GM19452 (cell line): ENCODE measurements at regions not wholly inside any gene's neighbourhood (a gene's known extent, or its start where the extent isn't known, plus 50 kb on each side); places are given as distances from the start of the nearest gene placed in this dataset.
"Not testable (repeated sequence)": the region's sequence is repeated elsewhere in the genome, so short reads cannot be mapped to it uniquely, and the experiment has no call there.

Source experiments
- ATAC-seq: cut with Tn5 transposase; IDR thresholded peaks from one replicate; pipeline ENCODE4 v1.9.1; 2021; ENCODE audit not compliant: unreplicated experiment

DNA sequence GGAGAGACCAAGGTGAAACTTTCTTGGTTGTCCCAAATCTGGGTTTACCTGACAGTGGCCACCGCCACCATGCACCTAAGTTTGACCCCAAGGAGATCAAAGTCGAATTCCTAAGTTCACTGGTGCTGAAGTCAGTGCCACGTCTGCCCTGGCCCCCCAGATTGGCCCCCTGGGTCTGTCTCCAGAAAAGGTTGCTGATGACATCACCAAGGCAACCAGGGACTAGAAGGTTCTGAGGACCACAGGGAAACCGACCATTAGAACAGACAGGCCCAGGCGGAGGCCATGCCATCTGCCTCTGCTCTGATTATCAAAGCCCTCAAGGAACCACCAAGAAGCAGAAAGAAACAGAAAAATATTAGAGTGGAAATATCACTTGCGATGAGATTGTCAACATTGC is 91.2 kb downstream of the DLL1 start:
- no peak for ATAC-seq

- ATAC-seq = no peak
Observed at GRCh38 chr6:170198298-170198697, 92.6 kb downstream of the DLL1 start.

DNA sequence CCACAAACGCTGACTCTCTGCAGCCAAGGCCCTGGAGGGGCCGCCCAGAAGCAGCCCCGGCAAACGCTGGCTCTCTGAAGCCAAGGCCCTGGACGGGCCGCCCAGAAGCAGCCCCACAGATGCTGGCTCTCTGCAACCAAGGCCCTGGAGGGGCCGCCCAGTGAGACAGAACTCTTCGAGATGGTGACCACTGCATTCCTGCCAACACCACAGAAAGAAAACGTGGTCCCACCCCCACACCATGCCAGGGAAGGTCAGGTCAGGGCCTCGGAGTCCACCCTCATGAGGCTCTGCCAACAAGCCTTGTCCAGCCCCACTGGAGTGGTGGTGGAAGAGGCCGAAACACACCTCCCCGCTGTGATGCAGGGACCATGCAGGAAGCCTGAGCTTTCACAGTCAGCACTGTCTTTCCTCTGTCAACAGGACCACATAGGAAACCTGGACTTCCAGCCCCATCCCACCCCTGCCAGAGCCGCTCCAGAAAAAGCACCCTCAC is 97.5 kb downstream of the DLL1 start:
- no peak for ATAC-seq

DNA sequence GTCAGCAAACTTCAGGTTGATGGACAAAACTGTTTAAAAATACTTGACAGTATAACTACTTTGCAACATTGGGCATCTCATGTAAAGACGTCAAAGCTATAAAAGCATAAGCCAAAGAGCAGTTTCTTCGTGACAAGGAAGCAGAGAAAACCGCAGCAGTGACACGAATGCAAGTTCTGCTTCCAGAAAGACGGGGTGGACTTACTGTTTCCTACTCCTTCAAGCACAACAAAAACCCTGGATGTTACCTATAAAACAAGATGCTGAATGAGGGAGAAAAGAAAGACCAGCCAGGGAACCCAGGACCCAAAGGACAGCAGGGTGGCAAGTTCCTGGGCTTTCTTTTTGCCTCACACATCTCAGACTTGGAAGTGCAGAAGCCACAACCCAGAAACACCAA is 98.0 kb downstream of the DLL1 start:
- ATAC-seq = no peak

GRCh38 chr6:170192101-170192500 is 98.8 kb downstream of the DLL1 start:
- ATAC-seq = not testable (repeated sequence)

DNA sequence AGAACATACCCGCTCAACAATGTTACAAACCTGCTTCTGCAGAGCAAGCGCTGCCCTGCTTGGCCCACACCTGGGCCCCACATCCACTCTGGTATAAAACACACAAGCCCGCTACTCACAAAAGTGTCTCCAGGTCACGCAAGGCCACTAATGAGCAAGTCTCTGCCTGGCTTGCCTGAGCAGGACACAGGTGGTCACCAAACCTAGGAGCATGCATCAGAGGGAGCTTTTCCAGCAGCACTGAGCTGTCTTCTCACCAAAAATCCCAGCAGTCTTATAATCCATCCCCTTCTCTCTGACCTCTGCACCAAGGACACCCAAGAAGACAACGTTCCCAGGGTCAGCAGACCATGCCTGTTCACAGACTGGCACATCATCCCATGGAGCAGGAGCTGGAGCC is 100.8 kb downstream of the DLL1 start:
- no peak for ATAC-seq

GRCh38 chr6:170189236-170189635 is 101.6 kb downstream of the DLL1 start:
- no peak for ATAC-seq

DNA sequence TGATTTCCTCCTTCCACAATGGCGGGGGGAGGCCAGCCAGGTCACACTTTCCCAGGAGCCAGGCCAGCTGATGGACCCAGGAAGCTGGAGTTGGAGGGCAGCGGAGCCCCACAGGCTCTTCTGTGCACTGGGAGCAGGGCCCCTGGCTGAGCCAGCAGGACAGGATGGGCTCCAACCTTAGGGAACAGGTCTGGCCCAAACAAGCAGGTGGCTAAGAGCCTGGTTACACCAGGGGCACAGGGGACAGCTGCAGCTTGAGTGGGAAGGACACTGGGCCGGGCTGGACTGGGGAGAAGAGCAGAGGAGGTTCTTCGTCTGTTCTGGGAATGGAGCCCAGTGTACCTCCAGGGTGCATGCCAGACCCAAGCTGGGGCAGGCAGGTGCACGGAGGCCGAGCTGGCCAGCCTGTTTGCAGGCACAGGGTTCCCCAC is 102.3 kb downstream of the DLL1 start:
- no peak for ATAC-seq

DNA sequence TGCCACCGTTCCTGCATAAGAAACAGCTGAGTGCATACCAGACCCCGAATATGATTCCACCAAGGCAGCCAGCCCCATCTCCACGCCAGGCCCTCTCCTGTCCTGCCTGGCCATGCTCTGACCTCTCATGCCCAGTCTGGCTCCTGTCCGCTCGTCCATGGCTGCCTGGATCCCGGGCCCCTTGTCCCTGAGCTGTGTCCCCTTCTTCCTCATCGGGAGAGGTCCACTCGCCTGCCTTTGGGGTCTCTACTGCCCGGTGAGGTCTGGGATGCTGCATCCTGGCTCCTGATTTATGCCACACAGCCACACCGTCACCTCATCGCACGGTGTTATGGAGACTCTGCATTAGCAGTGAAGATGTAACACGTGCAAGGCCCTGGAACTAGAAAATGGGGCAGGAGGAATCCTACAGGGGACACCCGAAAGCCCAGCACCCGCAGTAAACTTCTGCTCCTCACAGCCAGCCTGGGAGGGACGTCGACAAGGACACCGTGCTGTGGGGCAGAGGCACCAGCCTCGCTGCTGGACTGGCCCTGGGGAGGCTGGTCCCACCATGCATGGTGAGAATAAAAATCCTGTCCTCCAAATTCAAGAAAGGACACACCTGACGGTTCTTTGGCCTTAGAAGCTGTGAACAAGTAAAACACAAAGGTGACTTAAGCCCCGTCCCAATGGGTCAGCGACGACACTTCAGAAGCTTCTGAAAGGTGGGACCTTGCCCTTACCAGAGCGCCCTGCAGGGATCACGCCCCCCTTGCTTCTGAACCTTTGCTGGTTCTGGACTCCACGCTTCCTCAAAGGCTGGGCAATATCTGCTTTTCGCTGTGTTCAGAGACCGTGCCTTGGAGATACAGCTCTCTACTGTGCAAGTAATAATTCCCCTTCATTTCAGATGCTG is 103.0 kb downstream of the DLL1 start:
- ATAC-seq = no peak

DNA sequence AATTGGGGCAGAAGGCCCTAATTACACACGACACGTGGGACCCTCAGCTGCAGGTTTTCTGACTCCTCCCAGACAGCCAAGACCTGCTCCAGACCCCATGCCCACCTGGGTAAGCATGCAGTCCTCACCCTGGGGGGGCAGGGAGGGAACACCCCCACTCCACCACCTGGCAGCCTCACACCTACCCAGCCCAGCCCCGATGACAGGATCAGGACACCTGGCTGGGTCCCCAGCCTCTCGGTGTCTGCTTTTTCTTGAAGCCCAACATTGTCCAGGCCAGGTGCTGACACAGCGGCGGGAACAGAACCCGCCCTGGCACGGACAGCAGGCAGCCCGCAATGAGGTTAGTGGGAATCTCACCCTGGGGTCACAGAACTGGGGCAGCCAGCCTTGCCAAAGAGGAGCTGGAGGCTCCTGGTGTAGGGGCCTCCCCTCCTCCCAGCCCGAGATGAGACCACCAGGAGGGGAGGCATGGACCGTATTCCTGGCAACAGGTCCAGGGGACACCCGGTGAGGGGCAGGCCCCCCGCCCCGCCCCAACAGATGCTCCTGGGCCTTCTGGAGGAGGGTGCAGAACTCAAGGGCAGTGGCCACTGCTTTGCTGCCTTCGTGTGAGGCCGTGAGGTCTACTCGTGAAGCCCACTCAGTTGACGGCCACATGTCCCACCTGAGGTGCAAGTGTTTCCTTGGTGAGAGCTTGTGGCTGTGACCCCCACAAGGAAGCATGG is 103.8 kb downstream of the DLL1 start:
- ATAC-seq = no peak

DNA sequence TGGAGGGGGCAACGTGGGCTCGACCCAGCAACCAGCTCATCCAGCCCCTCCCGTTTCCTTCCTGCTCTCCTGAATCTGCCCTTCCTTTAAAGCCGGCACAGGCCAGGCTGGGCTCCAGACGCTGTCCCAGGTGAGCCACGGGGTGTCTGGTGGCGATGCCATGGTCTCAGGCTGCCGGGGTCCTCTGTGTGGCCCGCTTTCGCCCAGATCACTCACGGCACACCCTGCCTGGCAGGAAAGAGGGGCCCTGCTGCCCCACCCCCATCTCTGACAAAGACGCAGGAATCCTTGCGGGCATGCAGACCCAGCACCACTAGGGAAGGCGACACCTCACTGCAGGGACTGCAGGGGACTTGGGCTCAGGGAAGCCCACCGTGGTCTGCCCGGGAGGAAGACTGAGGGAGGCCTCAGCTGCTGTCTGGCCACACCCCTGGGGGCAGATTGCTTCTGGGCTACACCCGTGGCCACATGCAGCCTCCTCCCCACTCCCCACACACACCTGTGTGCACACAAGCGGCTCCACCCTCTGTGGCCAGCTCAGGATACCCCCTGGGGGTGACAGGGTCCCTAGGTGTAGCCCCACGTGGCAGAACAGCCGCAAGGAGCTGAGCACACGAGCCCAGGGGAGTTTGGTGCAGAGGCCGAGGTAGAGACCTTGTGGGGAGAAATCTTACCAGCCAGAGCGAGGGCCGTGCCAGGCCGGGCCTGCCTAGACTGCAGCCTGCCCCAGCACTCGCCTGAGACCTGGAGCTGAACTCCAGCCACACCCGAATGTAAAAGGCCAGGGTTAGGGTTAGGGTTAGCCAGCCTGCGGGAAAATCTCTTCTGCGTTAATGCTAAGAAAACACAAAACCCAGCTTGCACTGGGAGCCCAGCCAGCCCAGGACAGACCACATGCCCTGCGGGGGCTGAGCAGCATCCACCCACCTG is 104.6 kb downstream of the DLL1 start:
- no peak for ATAC-seq

- no peak for ATAC-seq
Observed at GRCh38 chr6:170185175-170185978, 105.5 kb downstream of the DLL1 start.

DNA sequence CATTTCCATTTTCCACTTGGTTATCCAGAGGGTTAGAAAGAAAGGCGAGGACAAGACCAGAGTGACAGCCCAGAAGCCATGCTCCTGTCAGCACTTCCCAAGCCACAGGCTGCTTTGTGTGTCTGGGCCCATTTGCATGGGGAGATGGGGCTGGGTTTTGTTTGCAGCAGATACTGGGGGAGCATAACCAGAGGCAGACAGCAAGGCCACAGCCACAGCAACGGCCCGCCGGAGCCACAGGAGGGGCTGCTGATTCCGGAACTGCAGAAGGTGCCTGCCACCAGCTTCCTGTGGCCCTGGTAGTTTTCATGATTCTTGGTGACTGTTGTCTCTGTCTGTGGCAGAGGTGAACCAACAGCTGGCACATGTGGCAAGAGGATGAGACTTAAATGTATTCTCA is 106.6 kb downstream of the DLL1 start:
- ATAC-seq = no peak

DNA sequence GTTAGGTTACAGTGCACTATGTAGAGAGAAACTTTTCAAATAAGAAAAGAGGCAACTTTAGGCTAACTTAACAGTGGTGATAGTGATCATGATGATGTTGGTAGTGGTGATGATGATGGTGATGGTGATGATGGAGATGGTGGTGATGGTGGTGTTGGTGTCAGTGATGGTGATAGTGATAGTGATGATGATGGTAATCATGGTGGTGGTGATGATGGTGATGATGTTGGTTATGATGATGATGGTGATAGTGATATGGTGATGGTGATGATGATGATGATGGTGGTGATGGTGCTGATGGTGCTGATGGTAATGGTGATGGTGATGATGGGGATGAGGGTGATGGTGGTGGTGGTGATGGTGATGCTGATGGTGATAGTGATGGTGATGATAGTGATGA is 107.4 kb downstream of the DLL1 start:
- ATAC-seq = no peak

DNA sequence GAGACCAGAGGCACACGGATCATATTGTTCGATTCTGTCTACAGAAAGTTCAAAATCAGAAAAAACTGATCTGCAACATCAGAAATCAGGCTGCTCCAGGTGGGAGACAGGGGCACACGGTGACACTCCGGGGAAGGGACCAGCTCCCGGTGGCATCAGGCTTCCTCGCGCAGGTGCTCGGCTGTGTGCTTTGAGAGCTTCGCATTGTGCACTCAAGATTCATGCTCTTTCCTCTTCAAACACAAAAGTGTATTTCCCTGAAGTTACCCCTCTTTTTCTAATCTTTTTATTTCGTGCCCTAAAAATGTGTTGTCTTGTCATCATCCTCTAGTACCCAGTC is 108.1 kb downstream of the DLL1 start:
- ATAC-seq = no peak

DNA sequence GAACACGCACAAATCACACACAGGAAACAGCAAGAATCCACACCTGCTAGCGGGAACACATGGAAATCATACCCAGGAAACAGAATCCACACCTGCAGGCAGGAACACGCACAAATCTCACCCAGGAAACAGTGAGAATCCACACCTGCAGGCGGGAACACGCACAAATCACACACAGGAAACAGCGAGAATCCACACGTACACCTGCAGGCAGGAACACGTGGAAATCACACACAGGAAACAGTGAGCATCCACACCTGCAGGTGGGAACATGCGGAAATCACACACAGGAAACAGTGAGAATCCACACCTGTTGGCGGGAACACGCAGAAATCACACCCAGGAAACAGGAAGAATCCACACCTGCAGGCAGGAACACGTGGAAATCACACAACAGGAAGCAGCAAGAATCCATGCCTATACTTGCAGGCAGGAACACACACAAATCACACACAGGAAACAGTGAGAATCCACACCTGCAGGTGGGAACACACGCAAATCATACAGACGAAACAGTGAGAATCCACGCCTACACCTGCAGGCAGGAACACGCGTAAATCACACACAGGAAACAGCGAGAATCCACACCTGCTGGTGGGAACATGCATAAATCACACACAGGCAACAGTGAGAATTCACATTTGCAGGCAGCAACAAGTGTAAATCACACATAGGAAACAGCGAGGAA is 108.6 kb downstream of the DLL1 start:
- ATAC-seq = no peak

- ATAC-seq = no peak
Observed at GRCh38 chr6:170181338-170181690, 109.6 kb downstream of the DLL1 start.

GRCh38 chr6:170180671-170181337 is 110.1 kb downstream of the DLL1 start:
- no peak for ATAC-seq

GRCh38 chr6:170179616-170180324 is 111.1 kb downstream of the DLL1 start:
- no peak for ATAC-seq
